ENCODE measurements at regions not wholly inside any gene's neighbourhood (a gene's known extent, or its start where the extent isn't known, plus 50 kb on each side); places are given as distances from the start of the nearest gene placed in this dataset.
"Not testable (repeated sequence)": the region's sequence is repeated elsewhere in the genome, so short reads cannot be mapped to it uniquely, and the experiment has no call there.

- H3K9me3 ChIP-seq, result no peaks in the 10 kb centered on the region
- no peak for TF ChIP-seq CTCF (IDR thresholded peaks at IDR 0.05)
- TF ChIP-seq POLR2A (IDR thresholded peaks at IDR 0.05), result no peak
- H3K4me1 ChIP-seq, result no peaks in the 10 kb centered on the region
- intact Hi-C loops (cut with DNase I), result no loop called here
- no peaks in the 10 kb centered on the region for H3K27me3 ChIP-seq
- 46 to 48% methylated on average over 2 of the region's 2 CpGs for WGBS, 2 donors
- no peak overlapping the region for H3K27ac ChIP-seq
- DNase-seq, result no peak
- H3K4me3 ChIP-seq, result no peak overlapping the region
- ATAC-seq, result no peak
- H3K36me3 ChIP-seq (replicated peaks in 1 of 2; ENCODE audit: insufficient read depth in 1 of 2, low read depth in 2 of 2), result no peaks in the 10 kb centered on the region
These were observed 147.4 kb upstream of the HTR1E start for GRCh38 chr6:86789779-86790411.

GRCh38 chr6:86782328-86782727 lies 155.0 kb upstream of the HTR1E start:
- Histone ChIP-seq H3K4me1 (no peaks in the 10 kb centered on the region), H3K4me3 (no peak overlapping the region), H3K27ac (no peak overlapping the region), H3K9me3 (no peaks in the 10 kb centered on the region), H3K27me3 (no peaks in the 10 kb centered on the region), H3K36me3 (replicated peaks in 1 of 2; ENCODE audit: insufficient read depth in 1 of 2, low read depth in 2 of 2) (no peaks in the 10 kb centered on the region)
- intact Hi-C loops (cut with DNase I), result no loop called here
- DNase-seq (no peak), ATAC-seq (no peak)
- TF ChIP-seq CTCF (IDR thresholded peaks at IDR 0.05), result no peak
- TF ChIP-seq POLR2A (IDR thresholded peaks at IDR 0.05), result no peak

GRCh38 chr6:86780923-86781322 lies 156.4 kb upstream of the HTR1E start:
- Histone ChIP-seq H3K36me3 (replicated peaks in 1 of 2; ENCODE audit: insufficient read depth in 1 of 2, low read depth in 2 of 2) (no peaks in the 10 kb centered on the region), H3K4me3 (no peak overlapping the region), H3K27me3 (no peaks in the 10 kb centered on the region), H3K4me1 (no peaks in the 10 kb centered on the region), H3K27ac (no peak overlapping the region), H3K9me3 (no peaks in the 10 kb centered on the region)
- intact Hi-C loops (cut with DNase I), result no loop called here
- TF ChIP-seq CTCF (IDR thresholded peaks at IDR 0.05) (no peak), POLR2A (IDR thresholded peaks at IDR 0.05) (no peak)
- DNase-seq, result no peak
- no peak for ATAC-seq
- 82 to 85% methylated on average over 2 of the region's 2 CpGs for WGBS, 2 donors

GRCh38 chr6:86775893-86776292 lies 161.4 kb upstream of the HTR1E start:
- H3K27ac ChIP-seq, result no peak overlapping the region
- intact Hi-C loops (cut with DNase I), result no loop called here
- no peak for ATAC-seq
- DNase-seq, result no peak
- H3K4me1 ChIP-seq, result no peaks in the 10 kb centered on the region
- no peaks in the 10 kb centered on the region for H3K27me3 ChIP-seq
- no peaks in the 10 kb centered on the region for H3K36me3 ChIP-seq (replicated peaks in 1 of 2; ENCODE audit: insufficient read depth in 1 of 2, low read depth in 2 of 2)
- TF ChIP-seq CTCF (IDR thresholded peaks at IDR 0.05) (no peak), POLR2A (IDR thresholded peaks at IDR 0.05) (no peak)
- no peak overlapping the region for H3K4me3 ChIP-seq
- H3K9me3 ChIP-seq, result no peaks in the 10 kb centered on the region

- intact Hi-C loops (cut with DNase I), result no loop called here
- Histone ChIP-seq H3K9me3 (peaks cover 0 to 3% (median 0%) of the 10 kb centered on the region in 3 donors), H3K36me3 (replicated peaks in 1 of 2; ENCODE audit: insufficient read depth in 1 of 2, low read depth in 2 of 2) (no peaks in the 10 kb centered on the region), H3K4me1 (no peaks in the 10 kb centered on the region), H3K4me3 (no peak overlapping the region), H3K27me3 (no peaks in the 10 kb centered on the region), H3K27ac (no peak overlapping the region)
- no peak for TF ChIP-seq POLR2A (IDR thresholded peaks at IDR 0.05)
- TF ChIP-seq CTCF (IDR thresholded peaks at IDR 0.05), result no peak
- DNase-seq (no peak), ATAC-seq (no peak)
- 67 to 70% methylated on average over 1 of the region's 1 CpG for WGBS, 2 donors
These were observed 172.1 kb upstream of the HTR1E start for GRCh38 chr6:86765211-86765610.

- intact Hi-C loops (cut with DNase I); ATAC-seq; H3K27me3 ChIP-seq: not testable (repeated sequence)
These were observed 177.4 kb upstream of the HTR1E start for GRCh38 chr6:86759953-86760352.

More at GRCh38 chr6:86759953-86760352, 177.4 kb upstream of the HTR1E start:
- H3K27ac ChIP-seq; H3K4me3 ChIP-seq; H3K36me3 ChIP-seq (replicated peaks in 1 of 2; ENCODE audit: insufficient read depth in 1 of 2, low read depth in 2 of 2); DNase-seq; H3K4me1 ChIP-seq: not testable (repeated sequence)
- peaks cover 0 to 17% (median 0%) of the 10 kb centered on the region in 3 donors for H3K9me3 ChIP-seq

Data from body of pancreas (tissue), 4 donors.